22Rv1 (cell line): ENCODE measurements at regions not wholly inside any gene's neighbourhood (a gene's known extent, or its start where the extent isn't known, plus 50 kb on each side); places are given as distances from the start of the nearest gene placed in this dataset.

Experiments
- CTCF ChIP-seq: fragments of 450-650 bp; IDR thresholded peaks from 2 replicates; pipeline ENCODE4 v1.5.1; 2017; ENCODE audit warnings: mild to moderate bottlenecking
- ZFX ChIP-seq: fragments of 450-650 bp; IDR thresholded peaks from 2 replicates; pipeline ENCODE4 v1.6.1; 2017; ENCODE audit warnings: antibody characterized with exemption, borderline replicate concordance

GRCh38 chr4:180164799-180165198, 2078.4 kb upstream of the TENM3 start:
- TF ChIP-seq CTCF = no peak
- no peak for TF ChIP-seq ZFX
